Heart left ventricle (tissue), 13 donors: ENCODE measurements at regions not wholly inside any gene's neighbourhood (a gene's known extent, or its start where the extent isn't known, plus 50 kb on each side); places are given as distances from the start of the nearest gene placed in this dataset.

Experiments
- POLR2A ChIP-seq, 2 donors: fragments of 450-650 bp; IDR thresholded peaks; one replicate each; pipeline ENCODE4 v1.6.1; 2017; ENCODE audit warnings: antibody characterized with exemption in 2 of 2, mild to moderate bottlenecking in 2 of 2, moderate library complexity in 2 of 2
- TF ChIP-seq, protein P1 (sequence below), 12 donors: fragments of 200-600 bp; sonication (generic) in 4 of 12; IDR thresholded peaks; one replicate each; pipeline versions ENCODE4 v1.5.0 to v1.8.0; 2018 to 2022; ENCODE audit warnings: antibody characterized with exemption in 12 of 12, mild to moderate bottlenecking in 5 of 12
- donor health status: ischemic (EF 13 %, LVEDD 7.1; RV severe dilation, severe dysfunction).
- donor health status: DM: no; HTN: yes; CAD: no.
- donor health status: DM: no; HTN: no; CAD: no.
- donor health status: ischemic (EF 25% LVEDD 6.9; RV normal size, moderate dysfunction).
- donor health status: ischemic (EF 25% LVEDD 5.7; RV mildly dilated, moderate dysfunction).
- donor health status: ischemic (EF 35%, LVEDD 5.7; RV mildly dilated, moderate dysfunction).
- donor health status: nonischemic (EF 11% LVEDD 7.7; RV severe dilation, severe dysfunction).
- donor health status: DM: yes; HTN: yes; CAD: no.
- donor health status: PGD.
- donor health status: ischemic (EF 29% LVEDD 5.4; RV normal size, mild dysfunction).
- donor health status: nonischemic (EF 23%, LVEDD 6.1; RV moderate dilation, normal function).

DNA sequence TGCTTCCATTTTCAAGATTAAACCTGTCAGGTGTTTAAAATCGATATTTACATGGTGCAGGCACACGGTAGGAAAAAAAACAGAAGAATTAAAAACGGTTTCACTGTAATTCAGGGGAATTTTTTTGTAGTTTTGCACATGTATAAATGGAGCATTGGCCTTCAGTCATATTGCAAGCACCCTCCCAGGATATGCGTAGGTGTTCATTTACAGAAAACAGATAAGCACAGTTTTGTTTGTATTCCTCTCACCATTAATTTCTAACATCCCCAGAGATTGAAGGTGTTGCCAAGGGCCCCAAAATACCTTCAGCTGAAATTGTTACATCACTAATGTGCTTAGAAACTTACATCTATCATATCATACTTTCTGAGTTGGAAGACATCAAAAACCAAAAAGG, 427.1 kb upstream of the NR2F2 start:
- TF ChIP-seq POLR2A (IDR thresholded peaks at IDR 0.05): no peak
- TF ChIP-seq, protein P1, sequence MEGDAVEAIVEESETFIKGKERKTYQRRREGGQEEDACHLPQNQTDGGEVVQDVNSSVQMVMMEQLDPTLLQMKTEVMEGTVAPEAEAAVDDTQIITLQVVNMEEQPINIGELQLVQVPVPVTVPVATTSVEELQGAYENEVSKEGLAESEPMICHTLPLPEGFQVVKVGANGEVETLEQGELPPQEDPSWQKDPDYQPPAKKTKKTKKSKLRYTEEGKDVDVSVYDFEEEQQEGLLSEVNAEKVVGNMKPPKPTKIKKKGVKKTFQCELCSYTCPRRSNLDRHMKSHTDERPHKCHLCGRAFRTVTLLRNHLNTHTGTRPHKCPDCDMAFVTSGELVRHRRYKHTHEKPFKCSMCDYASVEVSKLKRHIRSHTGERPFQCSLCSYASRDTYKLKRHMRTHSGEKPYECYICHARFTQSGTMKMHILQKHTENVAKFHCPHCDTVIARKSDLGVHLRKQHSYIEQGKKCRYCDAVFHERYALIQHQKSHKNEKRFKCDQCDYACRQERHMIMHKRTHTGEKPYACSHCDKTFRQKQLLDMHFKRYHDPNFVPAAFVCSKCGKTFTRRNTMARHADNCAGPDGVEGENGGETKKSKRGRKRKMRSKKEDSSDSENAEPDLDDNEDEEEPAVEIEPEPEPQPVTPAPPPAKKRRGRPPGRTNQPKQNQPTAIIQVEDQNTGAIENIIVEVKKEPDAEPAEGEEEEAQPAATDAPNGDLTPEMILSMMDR (IDR thresholded peaks at IDR 0.05): no peak
